GM18951 (cell line): ENCODE measurements at regions not wholly inside any gene's neighbourhood (a gene's known extent, or its start where the extent isn't known, plus 50 kb on each side); places are given as distances from the start of the nearest gene placed in this dataset.

Experiments used
- POLR2A ChIP-seq: IDR thresholded peaks from 4 replicates; pipeline ENCODE4 v1.6.1; 2011; ENCODE audit warnings: mild to moderate bottlenecking; ENCODE audit not compliant: insufficient read length, insufficient read depth; ENCODE audit errors: extremely low read depth
- in situ Hi-C: fragments of 300-500 bp; cut with MboI; formaldehyde crosslinking; loops from one replicate; pipeline ENCODE4 v1.12.0; 2022; ENCODE audit warnings: low sequenced_read_pairs, mixed read lengths, inconsistent platforms; ENCODE audit not compliant: unreplicated experiment

GRCh38 chr4:176924238-176924637, 131.5 kb upstream of the VEGFC start:
- in situ Hi-C loops, result no loop called here
- no peak for TF ChIP-seq POLR2A

GRCh38 chr4:176925962-176926361, 133.2 kb upstream of the VEGFC start:
- no peak for TF ChIP-seq POLR2A
- in situ Hi-C loops, result no loop called here

- in situ Hi-C loops, result no loop called here
- TF ChIP-seq POLR2A, result no peak
Observed at GRCh38 chr4:176927117-176927516, 134.4 kb upstream of the VEGFC start.

GRCh38 chr4:176927664-176928063, 134.9 kb upstream of the VEGFC start:
- in situ Hi-C loops, result no loop called here
- TF ChIP-seq POLR2A, result no peak

DNA sequence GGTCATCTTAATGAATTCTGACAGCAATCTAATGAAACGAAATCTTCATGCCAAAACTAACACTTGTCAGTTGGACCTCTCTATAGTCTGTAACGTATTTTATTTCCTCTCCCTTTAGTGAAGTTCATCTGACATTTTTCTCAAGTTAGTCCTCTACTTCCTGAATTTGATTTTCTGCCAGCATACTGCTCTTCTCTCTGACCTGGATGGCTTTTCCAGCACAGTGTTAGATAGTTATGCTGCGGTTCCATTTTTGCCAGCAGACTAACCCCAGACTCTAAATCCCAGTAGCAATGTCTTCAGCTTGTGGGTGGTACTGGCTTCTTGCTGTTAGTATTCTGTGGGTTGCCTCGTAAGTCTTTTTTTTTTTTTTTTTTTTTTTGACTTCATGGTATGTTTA, 146.7 kb upstream of the VEGFC start:
- no peak for TF ChIP-seq POLR2A
- in situ Hi-C loops, result no loop called here

- in situ Hi-C loops, result no loop called here
- no peak for TF ChIP-seq POLR2A
Observed at GRCh38 chr4:176945334-176945733, 152.6 kb upstream of the VEGFC start.

- in situ Hi-C loops, result no loop called here
- no peak for TF ChIP-seq POLR2A
Observed at GRCh38 chr4:176949029-176949428, 156.3 kb upstream of the VEGFC start.

DNA sequence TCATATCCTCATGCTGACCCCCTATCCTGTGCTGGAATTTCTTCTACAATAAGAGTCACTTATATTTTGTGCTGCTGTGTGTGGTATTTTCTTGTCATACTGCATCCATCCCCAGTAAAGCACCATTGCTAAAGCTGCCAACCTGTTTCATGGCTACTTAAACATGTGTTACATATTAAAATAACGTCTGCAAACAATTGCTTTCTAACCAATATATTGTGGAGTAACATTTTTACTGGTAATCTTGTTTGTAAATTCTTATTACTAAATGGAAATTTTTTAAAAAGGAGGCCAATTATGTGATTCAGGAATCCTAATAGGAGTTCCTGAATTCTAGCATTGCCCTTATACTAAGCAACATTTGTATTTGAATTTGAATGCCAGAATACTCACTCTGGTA, 160.3 kb upstream of the VEGFC start:
- in situ Hi-C loops, result no loop called here
- TF ChIP-seq POLR2A, result no peak

- in situ Hi-C loops, result no loop called here
- TF ChIP-seq POLR2A, result no peak
Observed at GRCh38 chr4:176957353-176958118, 164.8 kb upstream of the VEGFC start.

DNA sequence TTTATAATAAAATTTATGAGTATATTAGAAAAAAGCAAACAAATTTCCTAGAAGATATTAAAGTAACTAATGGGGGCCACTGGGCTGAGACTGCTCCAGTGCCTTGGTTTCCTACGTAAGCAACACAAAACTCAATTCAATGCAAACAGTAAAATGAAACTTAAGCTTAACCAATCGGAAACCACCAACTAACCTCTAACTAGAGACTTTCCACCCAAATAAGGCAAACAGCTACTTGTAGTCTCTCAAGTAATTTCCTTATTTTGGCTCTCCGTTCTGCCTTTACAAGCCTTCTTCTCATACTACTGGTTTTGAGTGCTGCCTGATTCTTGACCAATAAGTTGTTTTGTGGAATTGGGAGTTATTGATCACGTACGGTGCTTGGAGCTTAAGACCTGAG, 167.3 kb upstream of the VEGFC start:
- in situ Hi-C loops, result no loop called here
- TF ChIP-seq POLR2A, result no peak

GRCh38 chr4:176963121-176963520, 170.4 kb upstream of the VEGFC start:
- in situ Hi-C loops, result no loop called here
- TF ChIP-seq POLR2A, result no peak

DNA sequence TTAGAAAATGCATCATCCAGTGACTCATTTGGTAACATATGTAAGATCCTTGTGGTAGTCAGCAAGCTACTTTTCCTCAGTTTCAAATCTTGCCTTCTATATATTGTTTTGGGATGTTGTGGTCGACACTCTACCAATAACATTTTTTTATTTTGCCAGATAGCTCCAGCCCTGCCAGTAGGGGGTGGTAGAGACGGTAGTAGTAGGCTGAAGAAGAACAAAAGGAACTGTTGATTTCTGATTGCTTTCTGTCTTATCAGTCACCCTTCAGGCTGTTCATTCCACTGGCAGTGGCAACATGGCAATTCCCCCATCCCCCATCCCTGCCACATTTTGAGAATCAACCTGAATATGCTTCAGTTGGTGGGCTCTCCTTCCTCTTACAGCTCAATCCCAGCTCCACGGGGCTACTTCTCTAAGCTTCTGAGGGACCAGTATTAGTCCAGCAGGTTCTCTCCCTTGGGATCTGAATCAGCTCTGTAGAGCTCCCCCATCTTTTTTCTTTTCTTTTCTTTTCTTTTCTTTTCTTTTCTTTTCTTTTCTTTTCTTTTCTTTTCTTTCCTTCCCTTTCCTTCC, 171.5 kb upstream of the VEGFC start:
- in situ Hi-C loops, result no loop called here
- TF ChIP-seq POLR2A, result no peak

- in situ Hi-C loops, result no loop called here
- no peak for TF ChIP-seq POLR2A
Observed at GRCh38 chr4:176967586-176967985, 174.9 kb upstream of the VEGFC start.

GRCh38 chr4:176968094-176968493, 175.4 kb upstream of the VEGFC start:
- no peak for TF ChIP-seq POLR2A
- in situ Hi-C loops, result no loop called here
